GM20000 (cell line): ENCODE measurements at regions not wholly inside any gene's neighbourhood (a gene's known extent, or its start where the extent isn't known, plus 50 kb on each side); places are given as distances from the start of the nearest gene placed in this dataset.

Source experiments
- DNase-seq: peaks from one replicate; pipeline ENCODE4 v3.0.0; 2012; ENCODE audit warnings: low spot score
- CTCF ChIP-seq: IDR thresholded peaks from 2 replicates; pipeline ENCODE4 v1.5.1; 2012; ENCODE audit warnings: mild to moderate bottlenecking, control low read depth; ENCODE audit errors: extremely low read depth, missing control alignments

GRCh38 chr5:125597338-125597737, 825.9 kb upstream of the GRAMD2B start:
- no peak for DNase-seq
- no peak for TF ChIP-seq CTCF

GRCh38 chr5:125600559-125600958, 822.6 kb upstream of the GRAMD2B start:
- TF ChIP-seq CTCF = no peak
- DNase-seq = no peak

- no peak for TF ChIP-seq CTCF
- no peak for DNase-seq
Measured at GRCh38 chr5:125602184-125602583, 821.0 kb upstream of the GRAMD2B start.

- no peak for DNase-seq
Measured at GRCh38 chr5:125603321-125603720, 819.9 kb upstream of the GRAMD2B start.

GRCh38 chr5:125604104-125604503, 819.1 kb upstream of the GRAMD2B start:
- DNase-seq = no peak
- no peak for TF ChIP-seq CTCF

More at GRCh38 chr5:125603321-125603720, 819.9 kb upstream of the GRAMD2B start:
- TF ChIP-seq CTCF = no peak

GRCh38 chr5:125607018-125607417, 816.2 kb upstream of the GRAMD2B start:
- no peak for TF ChIP-seq CTCF
- DNase-seq = no peak

GRCh38 chr5:125609011-125609410, 814.2 kb upstream of the GRAMD2B start:
- DNase-seq = no peak
- no peak for TF ChIP-seq CTCF

GRCh38 chr5:125610892-125611291, 812.3 kb upstream of the GRAMD2B start:
- no peak for TF ChIP-seq CTCF
- no peak for DNase-seq
